SU-DHL-6 (cell line): ENCODE measurements at regions not wholly inside any gene's neighbourhood (a gene's known extent, or its start where the extent isn't known, plus 50 kb on each side); places are given as distances from the start of the nearest gene placed in this dataset.
"Not testable (repeated sequence)": the region's sequence is repeated elsewhere in the genome, so short reads cannot be mapped to it uniquely, and the experiment has no call there.

Source experiments
- EZH2phosphoT487 ChIP-seq: fragments of 200-600 bp; sonication (generic), shearing (Covaris generic); conservative IDR thresholded peaks from 2 replicates; pipeline ENCODE4 v1.6.1; 2018; ENCODE audit warnings: mild to moderate bottlenecking, antibody characterized with exemption, low read length, moderate library complexity, mixed read lengths
- TF ChIP-seq, protein P1 (sequence below): fragments of 200-600 bp; sonication (generic); IDR thresholded peaks from one replicate; pipeline ENCODE4 v1.5.1; 2017; ENCODE audit warnings: antibody characterized with exemption, mild to moderate bottlenecking, low read length, moderate library complexity; ENCODE audit not compliant: insufficient read depth, poor library complexity, severe bottlenecking

DNA sequence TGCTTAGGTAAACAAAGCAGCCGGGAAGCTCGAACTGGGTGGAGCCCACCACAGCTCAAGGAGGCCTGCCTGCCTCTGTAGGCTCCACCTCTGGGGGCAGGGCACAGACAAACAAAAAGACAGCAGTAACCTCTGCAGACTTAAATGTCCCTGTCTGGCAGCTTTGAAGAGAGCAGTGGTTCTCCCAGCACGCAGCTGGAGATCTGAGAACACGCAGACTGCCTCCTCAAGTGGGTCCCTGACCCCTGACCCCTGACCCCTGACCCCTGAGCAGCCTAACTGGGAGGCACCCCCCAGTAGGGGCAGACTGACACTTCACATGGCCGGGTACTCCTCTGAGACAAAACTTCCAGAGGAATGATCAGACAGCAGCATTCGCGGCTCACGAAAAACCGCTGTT is 214.6 kb upstream of the STS start:
- TF ChIP-seq, protein P1, sequence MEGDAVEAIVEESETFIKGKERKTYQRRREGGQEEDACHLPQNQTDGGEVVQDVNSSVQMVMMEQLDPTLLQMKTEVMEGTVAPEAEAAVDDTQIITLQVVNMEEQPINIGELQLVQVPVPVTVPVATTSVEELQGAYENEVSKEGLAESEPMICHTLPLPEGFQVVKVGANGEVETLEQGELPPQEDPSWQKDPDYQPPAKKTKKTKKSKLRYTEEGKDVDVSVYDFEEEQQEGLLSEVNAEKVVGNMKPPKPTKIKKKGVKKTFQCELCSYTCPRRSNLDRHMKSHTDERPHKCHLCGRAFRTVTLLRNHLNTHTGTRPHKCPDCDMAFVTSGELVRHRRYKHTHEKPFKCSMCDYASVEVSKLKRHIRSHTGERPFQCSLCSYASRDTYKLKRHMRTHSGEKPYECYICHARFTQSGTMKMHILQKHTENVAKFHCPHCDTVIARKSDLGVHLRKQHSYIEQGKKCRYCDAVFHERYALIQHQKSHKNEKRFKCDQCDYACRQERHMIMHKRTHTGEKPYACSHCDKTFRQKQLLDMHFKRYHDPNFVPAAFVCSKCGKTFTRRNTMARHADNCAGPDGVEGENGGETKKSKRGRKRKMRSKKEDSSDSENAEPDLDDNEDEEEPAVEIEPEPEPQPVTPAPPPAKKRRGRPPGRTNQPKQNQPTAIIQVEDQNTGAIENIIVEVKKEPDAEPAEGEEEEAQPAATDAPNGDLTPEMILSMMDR = not testable (repeated sequence)
- not testable (repeated sequence) for TF ChIP-seq EZH2phosphoT487
